ENCODE measurements at regions not wholly inside any gene's neighbourhood (a gene's known extent, or its start where the extent isn't known, plus 50 kb on each side); places are given as distances from the start of the nearest gene placed in this dataset.
A peak's percentile ranks its signal among the peaks of the same experiment; 100 is the strongest.

- DNase-seq, result no peak
These were observed 77.8 kb upstream of the NRP1 start for GRCh38 chr10:33412241-33412640.

- no peak for DNase-seq
These were observed 76.4 kb upstream of the NRP1 start for GRCh38 chr10:33410860-33411234.

GRCh38 chr10:33410096-33410859, 75.8 kb upstream of the NRP1 start:
- no peak for DNase-seq

- no peak for DNase-seq
These were observed 72.1 kb upstream of the NRP1 start for GRCh38 chr10:33406596-33406995.

- DNase-seq, result no peak
These were observed 68.0 kb upstream of the NRP1 start for GRCh38 chr10:33402220-33403073.

GRCh38 chr10:33401300-33401699, 66.8 kb upstream of the NRP1 start:
- DNase-seq, result no peak

GRCh38 chr10:33398796-33399195, 64.3 kb upstream of the NRP1 start:
- no peak for DNase-seq

GRCh38 chr10:33396938-33397337, 62.5 kb upstream of the NRP1 start:
- no peak for DNase-seq

- DNase-seq, result no peak
These were observed 61.8 kb upstream of the NRP1 start for GRCh38 chr10:33396279-33396678.

GRCh38 chr10:33395201-33395600, 60.7 kb upstream of the NRP1 start:
- DNase-seq, result no peak

GRCh38 chr10:33392706-33393105, 58.2 kb upstream of the NRP1 start:
- DNase-seq, result no peak

- no peak for DNase-seq
These were observed 57.4 kb upstream of the NRP1 start for GRCh38 chr10:33391611-33392465.

- no peak for DNase-seq
These were observed 55.6 kb upstream of the NRP1 start for GRCh38 chr10:33390046-33390445.

GRCh38 chr10:33388785-33389184, 54.3 kb upstream of the NRP1 start:
- DNase-seq, result peak; percentile 6

- no peak for DNase-seq
These were observed 53.9 kb upstream of the NRP1 start for GRCh38 chr10:33388382-33388781.

- no peak for DNase-seq
These were observed 53.3 kb upstream of the NRP1 start for GRCh38 chr10:33387720-33388119.

- DNase-seq, result no peak
These were observed 52.5 kb upstream of the NRP1 start for GRCh38 chr10:33386926-33387325.

GRCh38 chr10:33385686-33386085, 51.2 kb upstream of the NRP1 start:
- DNase-seq, result no peak

GRCh38 chr10:33385015-33385414, 50.5 kb upstream of the NRP1 start:
- no peak for DNase-seq

Data from skin of body (tissue), 1 donor.